DND-41 (cell line): ENCODE measurements at regions not wholly inside any gene's neighbourhood (a gene's known extent, or its start where the extent isn't known, plus 50 kb on each side); places are given as distances from the start of the nearest gene placed in this dataset.

Experiments used
- ATAC-seq: fragments of 200-7000 bp; cut with Tn5 transposase; 3 replicates; pipeline ENCODE4 v1.9.1; 2021; ENCODE audit warnings: low read depth; ENCODE audit not compliant: insufficient read depth
- DNase-seq: peaks from one replicate; pipeline ENCODE4 v3.0.0-alpha.2; 2020
- H2AFZ ChIP-seq: 2 replicates; pipeline ENCODE4 v1.6.0; 2012; ENCODE audit warnings: low read depth, low read length
- H3K27ac ChIP-seq: 2 replicates; pipeline ENCODE4 v1.5.1; 2012; ENCODE audit warnings: low read length, inconsistent platforms
- H3K27me3 ChIP-seq: fragments of 200-600 bp; sonication (generic); 2 replicates; pipeline ENCODE4 v1.6.0; 2012; ENCODE audit warnings: low read length, mild to moderate bottlenecking, inconsistent platforms; ENCODE audit not compliant: insufficient read depth, poor library complexity
- H3K36me3 ChIP-seq: 2 replicates; pipeline ENCODE4 v1.5.1; 2012; ENCODE audit warnings: low read length, inconsistent platforms; ENCODE audit not compliant: insufficient read depth
- H3K4me1 ChIP-seq: 2 replicates; pipeline ENCODE4 v1.5.1; 2012; ENCODE audit warnings: mild to moderate bottlenecking, low read length; ENCODE audit not compliant: insufficient read depth
- H3K4me2 ChIP-seq: 2 replicates; pipeline ENCODE4 v1.6.0; 2012; ENCODE audit warnings: mild to moderate bottlenecking, moderate library complexity, low read length, inconsistent platforms; ENCODE audit not compliant: insufficient read depth
- H3K4me3 ChIP-seq, 2 experiments: fragments of 200-600 bp in 1 of 2; shearing (Covaris generic) in 1 of 2; 2 replicates each; pipeline ENCODE4 v1.5.1; 2012 to 2016; ENCODE audit warnings: inconsistent platforms in 2 of 2, low read length in 2 of 2, mild to moderate bottlenecking in 2 of 2, low read depth in 1 of 2, moderate library complexity in 1 of 2
- H3K79me2 ChIP-seq: 2 replicates; pipeline ENCODE4 v1.6.0; 2012; ENCODE audit warnings: low read length, inconsistent platforms; ENCODE audit not compliant: insufficient read depth
- H3K9ac ChIP-seq: 2 replicates; pipeline ENCODE4 v1.6.0; 2012; ENCODE audit warnings: low read depth, mild to moderate bottlenecking, inconsistent platforms, low read length, moderate library complexity
- H3K9me3 ChIP-seq: 2 replicates; pipeline ENCODE4 v1.5.1; 2012; ENCODE audit warnings: low read length, moderate library complexity, mild to moderate bottlenecking, inconsistent platforms; ENCODE audit not compliant: insufficient read depth, severe bottlenecking
- H4K20me1 ChIP-seq: 2 replicates; pipeline ENCODE4 v1.6.0; 2012; ENCODE audit warnings: low read length; ENCODE audit not compliant: insufficient read depth
- CTCF ChIP-seq: IDR thresholded peaks from 2 replicates; pipeline ENCODE4 v1.5.1; 2012; ENCODE audit warnings: borderline replicate concordance, low read length, moderate library complexity, mild to moderate bottlenecking; ENCODE audit not compliant: poor library complexity, severe bottlenecking; ENCODE audit errors: extremely low read depth
- EZH2 ChIP-seq: IDR thresholded peaks from 3 replicates; pipeline ENCODE4 v1.6.1; 2012; ENCODE audit warnings: borderline replicate concordance, low read depth, mild to moderate bottlenecking, moderate library complexity, low read length, inconsistent platforms; ENCODE audit not compliant: severe bottlenecking

- no peaks in the 10 kb centered on the region for H4K20me1 ChIP-seq
- no peaks in the 10 kb centered on the region for H3K4me1 ChIP-seq
- no peaks in the 10 kb centered on the region for H3K36me3 ChIP-seq
- H2AFZ ChIP-seq: no peak overlapping the region
- H3K9me3 ChIP-seq: no peaks in the 10 kb centered on the region
- H3K4me3 ChIP-seq: no peak overlapping the region
- H3K4me2 ChIP-seq: no peak overlapping the region
- no peaks in the 10 kb centered on the region for H3K27me3 ChIP-seq
- H3K27ac ChIP-seq: no peak overlapping the region
- no peak for TF ChIP-seq EZH2
- no peak for TF ChIP-seq CTCF
- H3K79me2 ChIP-seq: no peaks in the 10 kb centered on the region
- no peak for ATAC-seq
- H3K9ac ChIP-seq: no peak overlapping the region
- no peak for DNase-seq
Observed at GRCh38 chr3:82824491-82824890, 1063.0 kb upstream of the GBE1 start.

- DNase-seq: no peak
- no peak overlapping the region for H3K27ac ChIP-seq
- no peaks in the 10 kb centered on the region; the same call in 1 of the 2 replicates for H3K36me3 ChIP-seq
- H3K4me1 ChIP-seq: no peaks in the 10 kb centered on the region
- no peak overlapping the region for H3K9ac ChIP-seq
- H3K79me2 ChIP-seq: no peaks in the 10 kb centered on the region
- H3K27me3 ChIP-seq: no peaks in the 10 kb centered on the region
- no peak overlapping the region for H3K4me3 ChIP-seq
- H3K4me2 ChIP-seq: no peak overlapping the region
- TF ChIP-seq EZH2: no peak
- TF ChIP-seq CTCF: no peak
- no peak for ATAC-seq
- H4K20me1 ChIP-seq: no peaks in the 10 kb centered on the region
- peaks cover 24% of the 10 kb centered on the region for H3K9me3 ChIP-seq
- H2AFZ ChIP-seq: no peak overlapping the region
Observed at GRCh38 chr3:82816086-82816485, 1054.6 kb upstream of the GBE1 start.

- H3K4me1 ChIP-seq: no peaks in the 10 kb centered on the region
- H3K79me2 ChIP-seq: no peaks in the 10 kb centered on the region
- no peak overlapping the region for H3K27ac ChIP-seq
- H3K4me3 ChIP-seq: no peak overlapping the region
- ATAC-seq: no peak
- no peaks in the 10 kb centered on the region; the same call in 1 of the 2 replicates for H3K36me3 ChIP-seq
- no peak for TF ChIP-seq EZH2
- TF ChIP-seq CTCF: no peak
- peaks cover 24% of the 10 kb centered on the region for H3K9me3 ChIP-seq
- H4K20me1 ChIP-seq: no peaks in the 10 kb centered on the region
- no peaks in the 10 kb centered on the region for H3K27me3 ChIP-seq
- no peak overlapping the region for H3K9ac ChIP-seq
- no peak overlapping the region for H3K4me2 ChIP-seq
- no peak overlapping the region for H2AFZ ChIP-seq
- no peak for DNase-seq
Observed at GRCh38 chr3:82815417-82816058, 1054.1 kb upstream of the GBE1 start.

GRCh38 chr3:82814660-82815059 lies 1053.2 kb upstream of the GBE1 start:
- DNase-seq (no peak), ATAC-seq (no peak)
- Histone ChIP-seq H3K36me3 (no peaks in the 10 kb centered on the region; the same call in 1 of the 2 replicates), H4K20me1 (no peaks in the 10 kb centered on the region), H3K27ac (no peak overlapping the region), H3K4me3 (no peak overlapping the region), H3K9ac (no peak overlapping the region), H3K4me1 (no peaks in the 10 kb centered on the region), H3K9me3 (peaks cover 24% of the 10 kb centered on the region), H3K79me2 (no peaks in the 10 kb centered on the region), H3K27me3 (no peaks in the 10 kb centered on the region), H3K4me2 (no peak overlapping the region), H2AFZ (no peak overlapping the region)
- TF ChIP-seq CTCF: no peak
- no peak for TF ChIP-seq EZH2
